ENCODE measurements at regions not wholly inside any gene's neighbourhood (a gene's known extent, or its start where the extent isn't known, plus 50 kb on each side); places are given as distances from the start of the nearest gene placed in this dataset.
"Not testable (repeated sequence)": the region's sequence is repeated elsewhere in the genome, so short reads cannot be mapped to it uniquely, and the experiment has no call there.

DNA sequence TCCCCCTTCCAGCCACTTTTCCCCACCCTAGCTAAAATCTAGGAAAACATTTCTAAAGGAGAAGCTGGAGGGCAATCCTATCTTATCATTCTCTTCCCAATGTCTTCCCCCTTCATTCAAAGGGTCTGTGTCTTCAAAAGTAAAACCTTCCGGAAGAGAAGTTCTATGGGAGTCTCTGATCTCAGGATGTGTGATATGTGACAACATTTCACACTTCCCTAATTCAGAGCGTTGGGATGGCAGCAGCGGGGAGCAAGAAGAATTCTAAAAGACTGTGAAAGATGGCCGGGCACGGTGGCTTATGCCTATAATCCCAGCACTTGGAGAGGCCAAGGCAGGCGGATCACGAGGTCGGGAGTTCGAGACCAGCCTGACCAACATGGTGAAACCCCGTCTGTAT, 65.4 kb upstream of the AKIRIN2 start:
- H3K27me3 Mint-ChIP-seq: no peaks in the 10 kb centered on the region
- no peak overlapping the region for H3K4me3 Mint-ChIP-seq
- no peaks in the 10 kb centered on the region for H3K9me3 Mint-ChIP-seq
- no peak overlapping the region for H3K27ac Mint-ChIP-seq
- no peaks in the 10 kb centered on the region for H3K4me1 Mint-ChIP-seq
- no peaks in the 10 kb centered on the region for H3K36me3 Mint-ChIP-seq
- no peak for ATAC-seq

DNA sequence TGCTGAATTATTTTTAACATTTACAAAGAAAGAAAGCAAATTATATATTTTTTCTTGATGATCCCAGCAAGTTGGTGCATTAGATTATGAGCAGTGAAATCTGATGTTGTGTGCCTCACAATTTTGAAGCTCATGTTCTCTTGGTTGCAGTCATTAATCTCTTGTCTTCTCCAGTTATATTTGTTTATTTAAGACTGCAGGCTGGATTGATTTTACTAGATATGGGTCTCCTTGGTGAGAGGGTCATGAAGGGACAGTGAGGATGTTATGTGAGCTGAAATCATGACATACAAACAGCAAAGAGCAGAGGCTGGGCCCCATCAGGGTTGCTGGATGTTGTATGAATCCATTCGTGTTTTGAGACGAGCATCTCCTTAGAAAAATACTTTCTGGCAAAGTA, 64.2 kb upstream of the AKIRIN2 start:
- Mint-ChIP-seq H3K36me3 (no peaks in the 10 kb centered on the region), H3K4me3 (no peak overlapping the region), H3K9me3 (no peaks in the 10 kb centered on the region), H3K27me3 (no peaks in the 10 kb centered on the region), H3K27ac (no peak overlapping the region), H3K4me1 (no peaks in the 10 kb centered on the region)
- no peak for ATAC-seq

DNA sequence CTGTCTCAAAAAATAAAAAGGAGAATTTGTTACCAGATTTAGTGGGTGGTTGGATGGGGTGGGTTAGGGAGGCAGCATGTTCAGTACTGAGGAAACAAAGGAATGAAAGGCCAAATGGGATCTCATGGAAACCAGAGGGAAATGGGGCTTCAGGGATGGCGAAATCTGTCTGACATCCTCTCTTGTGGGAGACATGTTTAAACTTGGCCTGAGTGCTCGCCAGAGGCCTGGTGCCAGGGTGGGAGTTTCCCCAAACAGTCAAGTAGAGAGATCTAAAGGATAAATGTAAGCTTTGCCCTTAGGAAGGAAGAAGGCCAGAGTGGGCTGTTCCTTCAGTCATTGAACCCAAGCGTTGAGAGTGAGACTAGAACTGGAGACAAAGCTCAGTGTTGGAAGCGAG, 61.9 kb upstream of the AKIRIN2 start:
- Mint-ChIP-seq H3K27ac (peak overlapping the region; percentile 20), H3K36me3 (no peaks in the 10 kb centered on the region)

DNA sequence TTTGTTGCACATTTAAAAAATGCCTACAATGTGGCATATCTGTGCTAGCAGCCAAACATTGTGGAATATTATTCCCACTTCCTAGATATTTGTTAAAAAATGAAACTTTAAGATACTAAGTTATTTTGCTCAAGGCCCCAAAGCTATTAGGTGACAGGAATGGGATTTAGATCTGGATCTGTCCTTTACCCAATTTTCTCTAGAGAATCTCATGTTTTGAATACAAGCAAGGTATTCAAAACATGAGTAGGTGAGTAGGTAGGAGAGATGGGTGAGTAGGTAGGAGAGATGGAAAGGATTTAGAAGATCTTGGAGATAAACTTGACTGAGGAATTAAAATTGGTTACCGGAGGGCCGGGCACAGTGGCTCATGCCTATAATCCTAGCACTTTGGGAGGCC, 61.2 kb upstream of the AKIRIN2 start:
- Mint-ChIP-seq H3K4me3 (no peak overlapping the region), H3K36me3 (no peaks in the 10 kb centered on the region)

More for the DNA sequence above, 61.9 kb upstream of the AKIRIN2 start:
- Mint-ChIP-seq H3K4me1 (peaks cover 6% of the 10 kb centered on the region), H3K9me3 (no peaks in the 10 kb centered on the region), H3K4me3 (no peak overlapping the region), H3K27me3 (no peaks in the 10 kb centered on the region)
- ATAC-seq: no peak

DNA sequence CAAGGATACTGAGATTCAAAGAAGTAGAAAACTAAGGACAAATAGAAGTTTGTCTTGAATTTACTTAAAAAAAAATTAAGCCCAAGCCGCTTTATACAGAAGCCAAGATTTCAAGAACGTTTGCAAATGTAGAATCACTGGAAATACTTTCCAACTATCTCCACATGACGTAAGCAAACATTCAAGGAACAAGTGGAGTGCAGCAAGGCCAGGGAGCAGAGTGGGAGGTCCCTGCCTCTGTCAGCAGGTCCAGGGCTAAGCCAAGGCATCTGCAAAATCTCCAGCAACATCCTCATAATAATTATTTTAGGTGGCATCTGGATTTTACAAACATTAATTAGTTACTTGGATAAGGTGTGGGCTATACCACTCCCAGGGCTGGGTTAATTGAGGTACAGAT, 60.1 kb upstream of the AKIRIN2 start:
- no peak for ATAC-seq
- no peaks in the 10 kb centered on the region for H3K36me3 Mint-ChIP-seq
- no peaks in the 10 kb centered on the region for H3K27me3 Mint-ChIP-seq
- no peak overlapping the region for H3K27ac Mint-ChIP-seq
- H3K4me3 Mint-ChIP-seq: no peak overlapping the region
- no peaks in the 10 kb centered on the region for H3K9me3 Mint-ChIP-seq
- peaks cover 14% of the 10 kb centered on the region for H3K4me1 Mint-ChIP-seq

More for the DNA sequence above, 61.2 kb upstream of the AKIRIN2 start:
- no peak for ATAC-seq
- Mint-ChIP-seq H3K27me3 (no peaks in the 10 kb centered on the region), H3K27ac (no peak overlapping the region), H3K9me3 (no peaks in the 10 kb centered on the region), H3K4me1 (peaks cover 6% of the 10 kb centered on the region)

DNA sequence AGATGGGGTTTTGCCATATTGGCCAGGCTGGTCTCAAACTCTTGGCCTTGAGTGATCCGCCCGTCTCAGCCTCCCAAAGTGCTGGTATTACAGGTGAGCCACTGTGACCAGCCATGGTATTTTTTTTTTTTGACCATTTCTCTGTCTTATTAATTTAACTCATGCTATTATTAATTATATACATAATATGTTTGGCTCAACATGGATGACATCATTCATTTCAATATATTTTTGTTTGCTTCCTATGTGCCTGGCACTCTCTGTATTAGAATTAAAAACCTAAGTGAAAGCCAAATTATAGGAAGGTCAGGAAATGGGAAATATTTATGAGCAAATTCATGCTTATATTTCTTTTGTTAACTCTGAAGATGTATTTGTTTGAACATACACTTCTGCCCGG, 55.8 kb upstream of the AKIRIN2 start:
- H3K36me3 Mint-ChIP-seq: peaks cover 8% of the 10 kb centered on the region
- H3K4me3 Mint-ChIP-seq: no peak overlapping the region
- no peak for ATAC-seq
- H3K4me1 Mint-ChIP-seq: peaks cover 40% of the 10 kb centered on the region
- H3K9me3 Mint-ChIP-seq: peaks cover 9% of the 10 kb centered on the region
- H3K27ac Mint-ChIP-seq: peak overlapping the region; percentile 77
- H3K27me3 Mint-ChIP-seq: no peaks in the 10 kb centered on the region

DNA sequence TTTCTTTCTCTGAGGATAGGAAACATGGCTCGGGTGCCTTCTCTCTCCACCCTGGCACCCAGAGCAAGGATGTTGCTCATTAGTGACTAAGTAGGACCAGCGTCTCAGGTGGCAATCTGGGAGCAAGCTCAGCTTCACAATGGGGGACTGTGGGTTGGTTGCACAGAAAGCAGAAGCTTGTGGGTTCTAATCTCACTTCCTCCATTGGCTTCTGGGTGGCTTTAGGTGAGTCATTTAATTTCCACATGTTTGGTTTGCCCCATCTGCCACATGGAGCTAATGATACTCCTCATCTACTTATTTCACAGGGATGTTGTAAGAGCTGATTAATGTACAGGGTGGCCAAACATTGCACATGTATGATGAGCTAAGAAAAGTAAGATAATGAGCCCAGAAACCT, 54.8 kb upstream of the AKIRIN2 start:
- Mint-ChIP-seq H3K4me3 (peak overlapping the region; percentile 36), H3K36me3 (peaks cover 8% of the 10 kb centered on the region), H3K4me1 (peaks cover 40% of the 10 kb centered on the region), H3K27ac (peak overlapping the region; percentile 77), H3K9me3 (peaks cover 9% of the 10 kb centered on the region), H3K27me3 (no peaks in the 10 kb centered on the region)
- peak; percentile 98 for ATAC-seq

DNA sequence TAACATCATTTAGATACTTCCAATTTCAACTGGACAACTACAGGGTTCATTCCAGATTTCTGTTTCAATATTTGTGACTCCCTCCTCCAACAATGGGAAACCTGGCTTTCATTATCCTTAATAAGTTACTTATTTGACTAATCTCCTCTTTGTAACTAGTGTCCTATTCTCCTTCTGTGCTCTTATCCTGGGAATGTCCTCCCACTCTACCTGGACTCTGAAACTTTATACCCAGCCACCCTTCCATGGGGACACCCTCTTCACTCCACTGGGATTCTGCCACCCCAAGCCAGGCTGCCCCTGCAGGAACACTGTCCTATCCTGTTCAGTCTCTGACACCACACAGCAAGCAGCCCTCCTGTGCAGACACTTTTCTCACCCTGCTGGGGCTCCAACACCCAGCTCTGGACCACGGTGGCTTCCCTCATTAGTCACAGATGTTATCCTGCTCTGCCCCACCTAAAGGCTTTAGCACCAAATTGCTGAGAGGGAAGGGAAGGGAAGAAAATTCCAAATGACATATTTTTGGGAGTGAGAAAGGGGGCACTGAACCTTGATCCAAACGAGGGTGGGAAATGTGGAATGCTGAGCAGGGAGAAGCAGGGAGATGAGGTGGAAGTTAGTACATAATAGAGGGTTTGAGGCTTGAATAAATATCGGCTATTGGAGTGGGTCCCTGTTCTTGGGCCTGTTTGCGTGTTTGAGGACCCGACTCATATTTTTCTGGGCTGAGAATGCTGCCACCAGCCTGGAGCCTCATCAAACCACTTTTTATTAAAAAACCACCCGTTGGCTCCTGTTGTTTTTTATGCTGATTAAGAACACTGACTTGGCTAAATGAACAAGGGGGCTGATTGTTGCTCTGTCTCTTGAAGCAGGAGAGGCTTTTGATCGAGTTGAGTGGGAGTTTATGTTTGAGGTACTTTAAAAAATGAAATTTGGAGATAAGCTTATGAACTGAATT, 54.0 kb upstream of the AKIRIN2 start:
- Mint-ChIP-seq H3K4me3 (peak overlapping the region; percentile 1), H3K27ac (peak overlapping the region; percentile 77), H3K27me3 (no peaks in the 10 kb centered on the region), H3K36me3 (peaks cover 8% of the 10 kb centered on the region), H3K9me3 (peaks cover 9% of the 10 kb centered on the region), H3K4me1 (peaks cover 40% of the 10 kb centered on the region)
- ATAC-seq: no peak

DNA sequence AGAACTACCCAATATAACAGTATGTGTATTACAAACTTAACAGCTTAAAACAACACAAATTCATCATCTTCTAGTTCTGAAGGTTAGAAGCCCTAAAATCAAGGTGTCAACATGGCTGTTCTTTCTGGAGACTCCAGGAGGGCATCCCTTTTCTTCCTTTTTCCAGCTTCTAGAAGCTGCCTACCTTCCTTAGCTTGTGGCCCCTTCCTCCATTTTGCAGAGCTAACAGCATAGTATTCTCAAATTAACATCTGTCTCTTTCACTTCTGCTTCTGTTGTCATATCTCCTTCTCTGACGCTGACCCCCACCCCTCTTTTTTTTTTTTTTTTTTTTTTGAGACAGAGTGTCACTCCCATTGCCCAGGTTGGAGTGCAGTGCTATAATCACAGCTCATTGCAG, 52.8 kb upstream of the AKIRIN2 start:
- no peaks in the 10 kb centered on the region for H3K27me3 Mint-ChIP-seq
- H3K36me3 Mint-ChIP-seq: peaks cover 8% of the 10 kb centered on the region
- peaks cover 9% of the 10 kb centered on the region for H3K9me3 Mint-ChIP-seq
- peaks cover 40% of the 10 kb centered on the region for H3K4me1 Mint-ChIP-seq
- ATAC-seq: peak; percentile 70
- H3K27ac Mint-ChIP-seq: peak overlapping the region; percentile 80
- peak overlapping the region; percentile 27 for H3K4me3 Mint-ChIP-seq

DNA sequence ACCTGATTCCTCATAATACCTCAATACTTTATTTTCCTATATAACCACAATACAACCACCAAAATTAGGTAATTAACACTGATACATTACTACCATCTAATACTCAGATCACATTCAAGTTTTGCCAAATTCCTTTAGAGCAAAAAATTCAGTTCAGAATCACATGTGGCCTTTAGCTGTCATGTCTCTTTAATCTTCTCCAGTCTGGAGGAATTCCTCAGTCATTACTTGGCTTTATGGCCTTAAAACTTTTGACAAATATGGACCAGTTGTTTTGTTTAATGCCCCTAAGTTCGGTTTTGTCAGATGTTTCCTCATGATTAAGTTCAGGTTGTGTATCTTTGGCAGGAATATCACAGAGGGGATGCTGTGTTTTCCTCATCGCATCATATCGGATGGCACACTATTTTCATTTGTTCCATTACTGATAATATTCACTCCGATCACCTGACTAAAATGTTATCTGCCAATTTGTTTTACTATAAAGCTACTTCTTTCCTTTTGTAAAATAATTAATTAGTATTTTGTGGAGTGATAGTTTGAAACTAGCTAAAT, 51.2 kb upstream of the AKIRIN2 start:
- H3K4me3 Mint-ChIP-seq: no peak overlapping the region
- ATAC-seq: no peak
- peaks cover 34% of the 10 kb centered on the region for H3K4me1 Mint-ChIP-seq
- H3K27me3 Mint-ChIP-seq: no peaks in the 10 kb centered on the region
- no peak overlapping the region for H3K27ac Mint-ChIP-seq
- peaks cover 8% of the 10 kb centered on the region for H3K36me3 Mint-ChIP-seq
- H3K9me3 Mint-ChIP-seq: peaks cover 9% of the 10 kb centered on the region

DNA sequence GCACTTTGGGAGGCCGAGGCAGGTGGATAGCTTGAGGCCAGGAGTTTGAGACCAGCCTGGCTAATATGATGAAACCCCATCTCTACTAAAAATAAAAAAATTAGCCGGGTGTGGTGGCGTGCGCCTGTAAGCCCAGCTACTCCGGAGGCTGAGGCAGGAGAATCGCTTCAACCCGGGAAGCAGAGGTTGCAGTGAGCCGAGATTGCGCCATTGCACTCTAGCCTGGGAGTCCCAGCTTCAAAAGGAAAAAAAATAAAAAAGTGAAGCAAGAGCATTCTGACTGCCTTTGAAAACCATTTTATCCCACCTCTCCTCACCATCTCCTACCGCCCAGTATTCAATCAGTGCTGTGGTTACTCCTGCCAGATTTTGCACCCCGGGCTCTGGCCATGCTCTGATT, 50.5 kb upstream of the AKIRIN2 start:
- H3K9me3 Mint-ChIP-seq, ATAC-seq, H3K27me3 Mint-ChIP-seq, H3K27ac Mint-ChIP-seq, H3K36me3 Mint-ChIP-seq, H3K4me3 Mint-ChIP-seq: not testable (repeated sequence)
- H3K4me1 Mint-ChIP-seq: peaks cover 30% of the 10 kb centered on the region

Data from stimulated activated memory B cell treated with anti-CD40 and anti-IgM and Interleukin-4, amounts not matched to agents 10 μg/mL and 1 μg/mL and 100 μg/mL, for 72 hours (primary cell).